HG02840 (cell line): ENCODE measurements at regions not wholly inside any gene's neighbourhood (a gene's known extent, or its start where the extent isn't known, plus 50 kb on each side); places are given as distances from the start of the nearest gene placed in this dataset.

Experiments used
- ATAC-seq: cut with Tn5 transposase; IDR thresholded peaks from one replicate; pipeline ENCODE4 v1.9.1; 2021; ENCODE audit warnings: mild to moderate bottlenecking, moderate library complexity, moderate number of reproducible peaks; ENCODE audit not compliant: unreplicated experiment, low FRiP score

- no peak for ATAC-seq
Measured at GRCh38 chr2:23213196-23213595, 171.8 kb upstream of the KLHL29 start.

DNA sequence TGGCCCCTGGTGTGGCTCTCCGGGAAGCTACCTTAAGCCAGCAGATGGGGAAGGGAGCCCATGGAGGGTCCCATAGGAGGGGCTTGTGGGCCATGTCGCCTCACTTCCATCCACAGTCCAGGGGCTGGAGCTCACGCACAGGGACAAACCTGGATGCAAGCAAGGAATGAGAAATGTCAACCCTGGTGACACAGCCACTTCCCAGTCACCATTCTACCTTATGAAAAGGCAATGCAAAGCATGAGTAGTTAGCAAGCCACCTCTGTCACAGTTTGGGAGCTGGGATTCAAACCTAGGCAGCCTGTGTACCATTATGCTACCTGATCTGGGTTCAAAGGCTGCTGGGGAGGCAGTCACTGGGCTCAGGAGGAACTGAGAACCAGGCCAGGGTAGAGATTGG lies 170.0 kb upstream of the KLHL29 start:
- ATAC-seq = no peak

DNA sequence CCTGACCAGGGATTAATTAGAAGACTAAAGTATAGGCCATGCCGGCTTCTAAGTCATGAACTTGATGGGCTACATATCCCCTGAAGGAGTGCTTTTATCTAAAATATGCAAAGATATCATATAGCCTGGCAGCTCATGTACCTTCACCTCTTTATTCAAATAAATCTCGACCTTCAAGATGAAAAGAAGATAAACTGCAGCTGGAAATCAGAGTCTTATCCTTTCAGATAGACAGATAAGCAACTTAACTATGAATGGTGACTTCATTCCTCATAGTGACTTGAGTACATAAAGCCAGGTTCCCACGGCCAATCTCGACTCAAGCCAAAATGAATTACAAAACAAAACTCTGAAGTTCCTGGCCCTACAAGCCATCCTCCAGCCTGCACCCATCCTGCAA lies 165.3 kb upstream of the KLHL29 start:
- no peak for ATAC-seq

DNA sequence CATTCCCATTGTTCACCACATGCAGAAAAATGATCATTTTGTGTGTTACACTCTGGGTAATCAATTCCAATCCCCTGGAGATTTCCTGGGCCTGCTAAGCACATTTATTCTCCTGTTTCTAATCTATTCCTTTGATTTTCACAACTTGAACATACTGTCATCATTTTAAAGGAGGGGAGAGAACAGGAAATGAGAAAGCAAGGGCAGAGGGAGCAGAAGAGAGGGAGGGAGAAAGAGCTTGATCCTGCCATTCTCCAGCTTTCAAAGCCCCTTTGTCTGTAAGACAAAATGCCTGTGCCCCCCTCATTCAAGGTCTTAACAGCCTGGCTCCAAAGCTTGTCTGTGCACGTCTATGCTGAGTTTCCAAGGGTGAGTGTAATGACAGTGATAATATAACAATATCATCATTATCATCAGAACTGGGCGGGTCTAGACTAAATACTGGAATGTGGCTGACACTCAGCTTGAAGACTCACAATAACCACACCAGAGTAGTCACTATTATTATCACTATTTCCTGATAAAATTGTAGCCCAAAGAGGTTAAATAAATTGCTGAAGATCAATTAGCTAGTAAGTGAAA lies 164.4 kb upstream of the KLHL29 start:
- no peak for ATAC-seq

GRCh38 chr2:23221236-23221635 lies 163.7 kb upstream of the KLHL29 start:
- no peak for ATAC-seq

GRCh38 chr2:23221901-23222300 lies 163.1 kb upstream of the KLHL29 start:
- no peak for ATAC-seq

DNA sequence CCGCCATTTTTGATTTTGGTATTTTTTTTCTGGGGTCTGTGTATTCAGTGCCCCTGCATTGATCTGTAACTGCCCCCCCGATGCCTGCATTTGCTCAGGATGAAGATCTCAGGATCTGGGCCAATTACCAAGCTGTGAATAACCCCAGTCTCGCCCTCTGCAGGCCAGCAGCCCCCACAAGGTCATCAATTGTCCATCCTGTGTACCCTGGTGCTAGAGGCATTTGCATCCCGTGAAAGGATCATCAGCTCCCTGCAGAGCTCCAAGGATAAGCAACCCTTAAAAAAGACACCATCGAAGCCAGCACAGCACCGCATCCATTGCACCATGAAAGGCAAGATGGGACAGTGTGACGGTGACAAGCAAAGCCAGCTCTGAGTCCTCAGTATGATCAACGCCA lies 154.1 kb upstream of the KLHL29 start:
- ATAC-seq = no peak

GRCh38 chr2:23231865-23232264 lies 153.1 kb upstream of the KLHL29 start:
- ATAC-seq = no peak

DNA sequence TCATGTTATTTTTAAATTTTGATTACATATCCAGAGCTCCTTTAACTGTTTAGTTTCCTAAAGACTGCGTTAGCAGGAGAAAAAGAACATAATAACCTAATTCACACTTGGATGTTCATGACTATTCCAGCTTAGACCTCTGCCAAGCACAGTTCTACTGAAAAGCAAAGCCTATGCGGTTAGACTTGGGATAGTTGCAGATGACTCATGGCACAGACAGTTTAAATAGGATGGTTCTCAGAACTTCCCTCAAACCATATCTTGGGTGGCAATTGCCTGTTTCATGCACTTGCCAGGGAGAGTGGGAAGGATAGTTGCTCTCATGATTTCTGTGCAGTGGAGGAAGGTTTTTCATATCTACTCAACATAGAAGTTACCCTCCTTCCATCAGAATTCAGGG lies 149.7 kb upstream of the KLHL29 start:
- no peak for ATAC-seq

- no peak for ATAC-seq
Measured at GRCh38 chr2:23235736-23236135, 149.2 kb upstream of the KLHL29 start.

GRCh38 chr2:23237147-23237546 lies 147.8 kb upstream of the KLHL29 start:
- no peak for ATAC-seq

DNA sequence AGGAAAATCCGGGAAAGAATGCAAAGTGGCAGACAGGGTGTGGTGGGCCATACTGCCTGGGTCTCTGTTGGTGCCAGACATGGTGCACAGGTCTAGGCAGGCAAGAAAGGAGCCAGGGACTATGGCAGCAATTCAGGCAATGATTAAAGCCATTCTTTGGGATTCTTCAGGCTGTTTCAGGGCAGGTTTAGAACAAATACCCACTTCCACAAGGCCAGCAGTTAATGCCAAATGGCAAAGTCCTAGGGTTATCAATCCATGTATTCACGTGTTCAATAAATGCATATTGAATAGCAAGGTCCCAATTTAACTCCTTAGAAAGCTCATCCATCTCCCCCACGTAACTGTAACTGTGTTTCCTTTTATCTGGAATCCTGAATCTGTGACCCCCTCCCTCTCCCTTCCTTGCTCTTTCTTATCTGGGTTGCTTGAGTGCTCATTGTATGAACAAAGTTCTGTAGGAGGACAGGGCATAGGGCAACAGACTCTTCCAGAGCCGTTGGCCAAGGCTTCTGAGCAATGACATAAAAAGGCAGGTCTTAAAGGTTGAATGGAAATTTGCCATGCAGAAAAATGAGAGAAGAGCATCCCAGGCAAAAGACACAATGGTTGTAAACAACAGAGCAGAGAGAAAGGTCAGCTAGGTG lies 146.8 kb upstream of the KLHL29 start:
- ATAC-seq = no peak

GRCh38 chr2:23239374-23239773 lies 145.6 kb upstream of the KLHL29 start:
- no peak for ATAC-seq

DNA sequence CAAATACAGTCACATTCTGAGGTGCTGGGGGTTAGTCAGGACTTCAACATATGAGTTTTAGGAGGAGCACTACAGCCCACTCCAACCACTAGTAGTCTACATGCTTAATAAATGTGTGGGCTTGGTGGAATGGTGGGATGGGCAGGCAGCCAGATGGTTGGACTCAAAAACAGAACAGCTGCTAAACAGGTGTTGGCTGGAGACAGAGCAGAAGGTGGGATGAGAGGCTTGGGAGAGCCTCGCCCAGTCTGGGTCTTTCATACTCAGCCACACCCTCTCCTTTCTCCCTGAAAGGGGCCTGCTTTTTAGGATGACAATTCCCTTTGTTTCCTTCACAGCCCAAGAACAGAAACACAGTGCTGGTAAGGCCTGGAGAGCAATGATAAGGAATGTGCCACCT lies 143.9 kb upstream of the KLHL29 start:
- no peak for ATAC-seq

DNA sequence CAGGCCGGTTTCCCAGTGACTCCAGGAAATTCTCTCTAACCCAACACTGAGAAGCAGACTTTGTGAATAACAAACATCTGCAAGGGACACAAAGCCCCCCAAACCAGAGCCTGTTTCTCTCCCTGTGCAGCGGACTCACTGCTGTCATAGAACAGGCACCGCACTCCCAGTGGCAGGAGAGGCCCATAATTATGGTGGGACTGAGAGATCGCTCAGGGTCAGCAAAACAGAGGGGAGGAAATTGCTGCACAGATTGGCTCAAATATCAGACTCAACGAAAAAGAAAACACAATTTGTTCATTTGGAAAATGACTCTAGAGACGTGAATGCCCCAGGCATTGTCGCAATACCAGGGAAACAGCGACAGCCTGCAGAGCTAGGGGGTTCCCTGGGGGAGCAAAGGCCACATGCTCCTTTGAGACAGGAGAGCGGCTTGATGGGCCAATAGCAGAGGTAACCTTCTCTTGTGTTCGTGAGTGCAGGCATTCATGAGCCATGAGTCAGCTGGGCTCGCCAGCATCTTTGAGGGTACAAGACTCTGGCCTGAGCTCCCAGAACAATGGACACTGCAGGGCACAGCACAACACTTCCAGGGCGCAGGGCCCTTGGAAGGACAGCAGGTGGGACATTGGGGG lies 143.3 kb upstream of the KLHL29 start:
- ATAC-seq = no peak

DNA sequence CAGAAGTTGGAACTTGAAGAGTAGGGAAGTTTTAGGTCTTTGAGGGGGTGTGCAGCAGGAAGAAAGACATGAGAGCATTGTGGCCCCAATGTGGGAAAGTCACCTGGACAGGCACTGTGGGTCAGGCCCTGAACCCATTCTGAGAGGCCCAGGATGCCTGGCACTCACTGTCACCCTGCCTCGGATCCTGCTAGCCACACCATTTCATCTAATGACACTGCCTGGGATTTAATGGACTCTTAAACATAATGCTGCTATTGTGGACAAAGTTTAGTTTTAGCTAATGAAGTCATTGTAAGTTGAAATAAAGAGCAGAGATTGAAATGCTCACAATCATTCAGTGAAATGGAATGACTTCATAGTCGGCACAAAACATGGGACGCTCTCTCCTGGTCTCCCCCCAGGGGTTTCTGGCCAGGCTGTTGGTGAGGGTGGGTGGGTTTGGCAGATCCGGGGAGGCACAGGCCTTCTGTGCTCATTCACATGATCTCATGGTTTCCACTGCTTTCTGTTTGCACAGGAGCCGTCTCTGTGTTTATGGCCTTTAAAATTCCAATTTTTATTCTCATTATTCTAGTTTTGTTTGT lies 141.8 kb upstream of the KLHL29 start:
- ATAC-seq = no peak

DNA sequence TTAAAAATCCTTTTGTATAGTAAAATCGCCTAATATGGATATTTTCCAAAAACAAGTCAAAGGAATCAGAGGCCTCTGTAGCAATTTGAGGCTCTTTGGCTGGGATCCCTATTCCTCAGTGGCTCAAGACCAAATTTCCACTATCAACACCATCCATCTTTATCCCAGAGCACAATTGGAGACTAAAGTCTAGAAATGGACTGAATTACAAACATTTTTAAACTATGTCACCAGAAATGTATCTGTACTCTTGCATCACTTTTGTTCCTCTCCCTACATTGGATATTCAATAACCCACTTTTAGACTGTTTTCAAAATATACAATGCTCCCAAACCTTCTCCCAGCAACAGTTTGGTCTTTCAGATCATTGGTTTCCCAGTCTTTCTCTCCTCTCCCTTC lies 140.4 kb upstream of the KLHL29 start:
- no peak for ATAC-seq

DNA sequence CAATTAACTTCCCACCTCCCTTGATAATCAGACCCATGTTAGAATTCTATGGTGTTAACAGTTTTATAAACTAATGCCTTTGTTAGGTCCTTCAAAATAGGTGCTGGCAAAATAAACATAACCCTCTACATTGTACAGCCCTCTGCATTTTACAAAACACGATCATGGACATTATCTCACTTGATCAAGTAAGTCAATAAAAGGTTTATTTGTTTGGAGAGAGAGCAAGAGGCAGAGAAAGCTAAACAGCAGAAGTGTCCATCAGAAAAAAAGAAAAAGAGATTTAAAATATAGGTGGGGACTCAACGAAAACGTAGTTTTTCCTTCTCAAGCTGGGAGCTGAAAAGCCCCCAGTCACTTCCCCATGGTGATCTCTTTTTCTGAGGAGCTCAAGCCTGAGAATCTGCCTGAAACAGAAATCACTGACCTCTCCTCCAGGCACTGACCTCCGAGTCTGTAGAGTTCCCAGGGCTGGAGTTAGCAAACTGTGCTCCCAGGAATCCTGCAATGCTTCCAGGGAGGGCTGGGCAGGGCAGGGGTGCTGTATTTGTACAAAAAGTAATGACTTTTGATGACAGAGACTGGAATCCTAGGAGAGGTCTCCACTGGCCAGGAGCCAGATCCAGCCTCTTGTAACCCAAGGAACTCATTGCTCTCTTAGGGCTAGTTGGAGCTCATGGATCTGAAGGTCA lies 137.8 kb upstream of the KLHL29 start:
- ATAC-seq = no peak

GRCh38 chr2:23248667-23249066 lies 136.3 kb upstream of the KLHL29 start:
- ATAC-seq = no peak

DNA sequence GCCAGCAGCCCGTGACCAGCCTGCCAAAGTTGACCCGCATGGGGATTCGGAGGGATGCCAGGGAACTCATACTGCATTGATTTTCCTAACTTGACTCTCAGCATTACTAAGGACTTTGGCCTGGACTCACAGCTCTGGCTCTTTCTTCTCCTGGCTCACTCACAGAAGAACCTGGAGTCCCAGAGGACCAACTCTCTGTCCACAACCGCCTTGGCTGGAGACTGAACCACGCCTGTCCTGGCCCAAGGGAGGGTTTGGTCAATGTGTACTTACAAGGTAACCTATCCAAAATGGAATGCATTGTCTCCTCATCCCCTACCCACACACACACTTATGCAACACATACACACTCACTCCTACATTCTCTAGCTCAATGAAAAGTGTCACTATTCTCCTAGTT lies 135.6 kb upstream of the KLHL29 start:
- ATAC-seq = no peak

- no peak for ATAC-seq
Measured at GRCh38 chr2:23250371-23250770, 134.6 kb upstream of the KLHL29 start.
